ENCODE measurements at regions not wholly inside any gene's neighbourhood (a gene's known extent, or its start where the extent isn't known, plus 50 kb on each side); places are given as distances from the start of the nearest gene placed in this dataset.

DNA sequence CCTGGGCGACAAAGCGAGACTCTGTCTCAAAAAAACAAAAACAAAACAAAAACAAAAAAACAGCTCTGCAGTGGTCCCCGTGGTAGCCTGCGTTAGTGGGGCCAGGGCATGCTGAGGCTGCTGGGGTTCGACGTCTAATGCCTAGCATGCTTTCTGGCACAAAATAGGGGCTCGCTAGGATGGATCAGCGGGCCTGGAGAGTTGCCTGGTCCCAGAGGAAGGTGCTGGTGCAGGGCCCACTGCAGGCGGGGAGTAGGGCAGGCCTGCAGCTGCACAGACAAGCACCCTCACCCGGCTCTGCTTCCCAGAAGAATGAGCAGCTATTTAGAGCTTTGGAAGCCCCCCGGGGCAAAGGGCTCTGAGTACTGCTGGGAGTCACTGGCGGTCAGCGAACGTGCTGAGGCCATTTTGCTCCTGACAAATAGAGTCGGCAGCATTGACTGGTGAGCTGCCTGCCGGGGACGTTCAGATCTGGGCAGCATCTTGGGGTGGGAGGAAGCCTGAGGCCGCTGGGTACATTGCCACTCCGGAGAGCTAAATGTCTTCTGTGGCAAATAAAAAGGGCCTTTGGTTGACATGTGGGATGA, 126.7 kb downstream of the OLFM1 start:
- Histone ChIP-seq H3K4me3 (no peak overlapping the region), H3K27ac (no peak overlapping the region), H3K4me1 (no peaks in the 10 kb centered on the region), H3K4me2 (no peak overlapping the region), H3K9me3 (peaks cover 7% of the 10 kb centered on the region; the same call in 2 of the 3 replicates)
- FAIRE-seq (no peak), ATAC-seq (no peak), DNase-seq (ENCODE audit: low read depth in 1 of 2, low spot score in 1 of 2) (no peak)
- TF ChIP-seq HOXB5 (CRISPR knock-in tag; IDR thresholded peaks at IDR 0.05) (no peak), POLR2AphosphoS2 (conservative IDR thresholded peaks at IDR 0.05; ENCODE audit: low read length) (no peak), BHLHE40 (IDR thresholded peaks at IDR 0.05; ENCODE audit: low read depth, low read length) (no peak), MYC (IDR thresholded peaks at IDR 0.05; ENCODE audit: borderline replicate concordance, low read length) (no peak)
- WGBS (ENCODE audit: missing lambda C conversion rate) = 42% methylated on average over 18 of the region's 19 CpGs
- ChIA-PET POLR2A (no interaction called here), CTCF (interaction anchor here (0.9 to 1.0 kb wide), 2 partner anchors 16 to 127 kb away, joined by 3 read pairs; partner anchors contain the start of gene OLFM1)

DNA sequence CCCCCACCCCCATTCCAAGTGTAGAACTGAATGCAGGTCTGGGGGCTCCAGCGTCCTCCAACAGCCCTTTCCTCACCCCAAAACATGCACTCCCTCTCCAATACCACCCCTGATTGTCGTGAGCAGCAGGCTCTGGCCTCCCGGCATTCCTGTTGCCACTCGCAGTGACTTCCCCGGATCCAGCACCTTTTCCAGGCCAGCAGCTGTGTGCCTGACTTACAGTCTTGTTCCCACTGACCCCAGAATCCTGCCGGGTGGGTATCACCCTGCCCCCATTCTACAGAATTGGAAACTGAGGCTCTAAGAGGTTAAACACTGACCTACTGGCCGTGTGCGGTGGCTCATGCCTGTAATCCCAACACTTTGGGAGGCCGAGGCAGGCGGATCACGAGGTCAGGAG, 127.2 kb downstream of the OLFM1 start:
- H3K4me1 ChIP-seq = no peaks in the 10 kb centered on the region
- FAIRE-seq (no peak), ATAC-seq (no peak), DNase-seq (ENCODE audit: low read depth in 1 of 2, low spot score in 1 of 2) (no peak)
- no peak overlapping the region for H3K27ac ChIP-seq
- peaks cover 7% of the 10 kb centered on the region; the same call in 2 of the 3 replicates for H3K9me3 ChIP-seq
- no peak overlapping the region for H3K4me3 ChIP-seq
- ChIA-PET POLR2A (no interaction called here), CTCF (interaction anchor here (0.9 kb wide), 1 partner anchor 127 kb away, joined by 3 read pairs; the partner anchor contains the start of gene OLFM1)
- H3K4me2 ChIP-seq = no peak overlapping the region
- no peak for TF ChIP-seq POLR2AphosphoS2 (conservative IDR thresholded peaks at IDR 0.05; ENCODE audit: low read length)
- TF ChIP-seq PHF8 (IDR thresholded peaks at IDR 0.05; ENCODE audit: borderline replicate concordance, low read depth) = no peak
- no peak for TF ChIP-seq MAZ (IDR thresholded peaks at IDR 0.05; ENCODE audit: borderline replicate concordance, low read depth, low read length)
- no peak for TF ChIP-seq ZNF302 (CRISPR knock-in tag; IDR thresholded peaks at IDR 0.05)
- no peak for TF ChIP-seq ZC3H11A (IDR thresholded peaks at IDR 0.05)
- WGBS (ENCODE audit: missing lambda C conversion rate) = 54% methylated on average over 10 of the region's 11 CpGs

GRCh38 chr9:135215571-135216161, 128.2 kb downstream of the OLFM1 start:
- TF ChIP-seq SREBF2 (IDR thresholded peaks at IDR 0.05) (no peak), FOSB (CRISPR knock-in tag; IDR thresholded peaks at IDR 0.05) (no peak), HDAC2 (IDR thresholded peaks at IDR 0.05) (no peak), HOXB13 (CRISPR knock-in tag; IDR thresholded peaks at IDR 0.05; ENCODE audit: low read depth) (no peak), EP300 (IDR thresholded peaks at IDR 0.05) (no peak)
- TF ChIP-seq, protein P1, sequence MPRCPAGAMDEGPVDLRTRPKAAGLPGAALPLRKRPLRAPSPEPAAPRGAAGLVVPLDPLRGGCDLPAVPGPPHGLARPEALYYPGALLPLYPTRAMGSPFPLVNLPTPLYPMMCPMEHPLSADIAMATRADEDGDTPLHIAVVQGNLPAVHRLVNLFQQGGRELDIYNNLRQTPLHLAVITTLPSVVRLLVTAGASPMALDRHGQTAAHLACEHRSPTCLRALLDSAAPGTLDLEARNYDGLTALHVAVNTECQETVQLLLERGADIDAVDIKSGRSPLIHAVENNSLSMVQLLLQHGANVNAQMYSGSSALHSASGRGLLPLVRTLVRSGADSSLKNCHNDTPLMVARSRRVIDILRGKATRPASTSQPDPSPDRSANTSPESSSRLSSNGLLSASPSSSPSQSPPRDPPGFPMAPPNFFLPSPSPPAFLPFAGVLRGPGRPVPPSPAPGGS (IDR thresholded peaks at IDR 0.05) = no peak
- no peak for FAIRE-seq
- DNase-seq (ENCODE audit: low read depth in 1 of 2, low spot score in 1 of 2) = no peak
- POLR2A ChIA-PET = no interaction called here
- peak in 1 of 2 experiments; percentile 34; a peak in 3 of 6 replicates for ATAC-seq
- H3K9me3 ChIP-seq = peaks cover 4% of the 10 kb centered on the region; the same call in 2 of the 3 replicates
- no peak overlapping the region for H3K4me2 ChIP-seq
- no peaks in the 10 kb centered on the region for H3K4me1 ChIP-seq
- no peak overlapping the region for H3K27ac ChIP-seq
- 24% methylated on average over 12 of the region's 14 CpGs for WGBS (ENCODE audit: missing lambda C conversion rate)
- CTCF ChIA-PET = interaction anchor here (0.9 kb wide), 1 partner anchor 197 kb away, joined by 3 read pairs; no protein-coding TSS in a partner anchor
- no peak overlapping the region for H3K4me3 ChIP-seq

DNA sequence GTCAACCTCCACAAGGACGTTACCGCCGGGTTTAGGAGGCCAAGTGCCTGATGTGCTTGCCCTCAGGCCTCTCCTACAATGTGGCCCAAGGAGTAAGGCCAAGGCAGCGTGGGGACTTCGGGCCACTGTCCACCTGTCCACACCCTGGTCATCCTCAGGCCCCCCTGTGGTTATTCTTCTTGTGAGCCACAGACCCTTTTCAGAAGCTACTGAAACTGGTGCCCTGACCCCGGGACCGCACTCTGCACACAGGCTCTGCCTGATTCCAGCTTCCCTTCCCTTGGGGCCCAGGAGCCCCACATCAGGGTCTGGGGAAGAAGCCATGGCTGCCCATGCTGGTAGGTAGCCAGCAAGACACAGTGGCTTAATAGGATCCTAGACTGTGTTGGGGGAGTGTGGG, 128.8 kb downstream of the OLFM1 start:
- ATAC-seq (no peak), FAIRE-seq (no peak), DNase-seq (ENCODE audit: low read depth in 1 of 2, low spot score in 1 of 2) (no peak)
- Histone ChIP-seq H3K4me2 (no peak overlapping the region), H3K4me1 (no peaks in the 10 kb centered on the region), H3K27ac (no peak overlapping the region), H3K9me3 (no peaks in the 10 kb centered on the region; the same call in 2 of the 3 replicates), H3K4me3 (no peak overlapping the region)
- ChIA-PET CTCF (no interaction called here), POLR2A (no interaction called here)
- 60% methylated on average over 1 of the region's 7 CpGs for WGBS (ENCODE audit: missing lambda C conversion rate)
- TF ChIP-seq EHF (CRISPR knock-in tag; IDR thresholded peaks at IDR 0.05) = no peak
- TF ChIP-seq RCOR1 (IDR thresholded peaks at IDR 0.05; ENCODE audit: low read depth, low read length) = no peak
- no peak for TF ChIP-seq ESRRA (IDR thresholded peaks at IDR 0.05; ENCODE audit: borderline replicate concordance, low read length)
- TF ChIP-seq REST (IDR thresholded peaks at IDR 0.05) = no peak
- no peak for TF ChIP-seq POLR2AphosphoS2 (conservative IDR thresholded peaks at IDR 0.05; ENCODE audit: low read length)
- no peak for TF ChIP-seq SMC3 (IDR thresholded peaks at IDR 0.05)
- TF ChIP-seq RNF2 (IDR thresholded peaks at IDR 0.05; ENCODE audit: borderline replicate concordance, low read depth) = no peak
- TF ChIP-seq RAD21 (conservative IDR thresholded peaks at IDR 0.05 in 1 of 2, IDR thresholded peaks at IDR 0.05 in 1 of 2) = no peak
- no peak for TF ChIP-seq PBX3 (IDR thresholded peaks at IDR 0.05)
- no peak for TF ChIP-seq ZSCAN20 (CRISPR knock-in tag; IDR thresholded peaks at IDR 0.05)
- TF ChIP-seq HOXB5 (CRISPR knock-in tag; IDR thresholded peaks at IDR 0.05) = no peak
- TF ChIP-seq CHD2 (IDR thresholded peaks at IDR 0.05; ENCODE audit: low read length, partially characterized antibody) = no peak

All from A549 (cell line).